ENCODE measurements at regions not wholly inside any gene's neighbourhood (a gene's known extent, or its start where the extent isn't known, plus 50 kb on each side); places are given as distances from the start of the nearest gene placed in this dataset.

GRCh38 chr2:52117299-52117698 lies 1085.4 kb upstream of the NRXN1 start:
- H3K9me3 ChIP-seq = no peaks in the 10 kb centered on the region
- no peaks in the 10 kb centered on the region for H3K36me3 ChIP-seq
- H3K4me3 ChIP-seq = no peak overlapping the region
- DNase-seq = no peak
- TF ChIP-seq POLR2A (IDR thresholded peaks at IDR 0.05) = no peak
- TF ChIP-seq CTCF (IDR thresholded peaks at IDR 0.05) = no peak
- no peaks in the 10 kb centered on the region for H3K4me1 ChIP-seq
- no peak overlapping the region for H3K27ac ChIP-seq
- no peaks in the 10 kb centered on the region for H3K27me3 ChIP-seq

- no peaks in the 10 kb centered on the region for H3K4me1 ChIP-seq
- no peak for DNase-seq
- no peaks in the 10 kb centered on the region for H3K9me3 ChIP-seq
- no peaks in the 10 kb centered on the region for H3K36me3 ChIP-seq
- no peak overlapping the region for H3K27ac ChIP-seq
- TF ChIP-seq POLR2A (IDR thresholded peaks at IDR 0.05) (no peak), CTCF (IDR thresholded peaks at IDR 0.05) (no peak)
- H3K27me3 ChIP-seq = no peaks in the 10 kb centered on the region
- no peak overlapping the region for H3K4me3 ChIP-seq
Observed at GRCh38 chr2:52115750-52116149, 1083.8 kb upstream of the NRXN1 start.

- Histone ChIP-seq H3K27ac (no peak overlapping the region), H3K9me3 (no peaks in the 10 kb centered on the region), H3K36me3 (no peaks in the 10 kb centered on the region), H3K27me3 (no peaks in the 10 kb centered on the region), H3K4me3 (no peak overlapping the region), H3K4me1 (no peaks in the 10 kb centered on the region)
- no peak for DNase-seq
- no peak for TF ChIP-seq CTCF (IDR thresholded peaks at IDR 0.05)
- TF ChIP-seq POLR2A (IDR thresholded peaks at IDR 0.05) = no peak
Observed at GRCh38 chr2:52113338-52113737, 1081.4 kb upstream of the NRXN1 start.

GRCh38 chr2:52112141-52112540 lies 1080.2 kb upstream of the NRXN1 start:
- Histone ChIP-seq H3K4me3 (no peak overlapping the region), H3K4me1 (no peaks in the 10 kb centered on the region), H3K36me3 (no peaks in the 10 kb centered on the region), H3K9me3 (no peaks in the 10 kb centered on the region), H3K27ac (no peak overlapping the region), H3K27me3 (no peaks in the 10 kb centered on the region)
- no peak for DNase-seq
- TF ChIP-seq POLR2A (IDR thresholded peaks at IDR 0.05) (no peak), CTCF (IDR thresholded peaks at IDR 0.05) (no peak)

- H3K4me1 ChIP-seq = no peaks in the 10 kb centered on the region
- no peaks in the 10 kb centered on the region for H3K9me3 ChIP-seq
- no peak overlapping the region for H3K4me3 ChIP-seq
- no peak for TF ChIP-seq POLR2A (IDR thresholded peaks at IDR 0.05)
- TF ChIP-seq CTCF (IDR thresholded peaks at IDR 0.05) = no peak
- no peaks in the 10 kb centered on the region for H3K36me3 ChIP-seq
- H3K27ac ChIP-seq = no peak overlapping the region
- no peaks in the 10 kb centered on the region for H3K27me3 ChIP-seq
- DNase-seq = no peak
Observed at GRCh38 chr2:52107124-52107523, 1075.2 kb upstream of the NRXN1 start.

- Histone ChIP-seq H3K4me1 (no peaks in the 10 kb centered on the region), H3K27ac (no peak overlapping the region), H3K9me3 (no peaks in the 10 kb centered on the region), H3K4me3 (no peak overlapping the region), H3K27me3 (no peaks in the 10 kb centered on the region), H3K36me3 (no peaks in the 10 kb centered on the region)
- TF ChIP-seq CTCF (IDR thresholded peaks at IDR 0.05) = no peak
- no peak for TF ChIP-seq POLR2A (IDR thresholded peaks at IDR 0.05)
- DNase-seq = no peak
Observed at GRCh38 chr2:52097071-52097470, 1065.1 kb upstream of the NRXN1 start.

Measured in Peyer's patch (tissue), 4 donors.